ENCODE measurements at regions not wholly inside any gene's neighbourhood (a gene's known extent, or its start where the extent isn't known, plus 50 kb on each side); places are given as distances from the start of the nearest gene placed in this dataset.

DNA sequence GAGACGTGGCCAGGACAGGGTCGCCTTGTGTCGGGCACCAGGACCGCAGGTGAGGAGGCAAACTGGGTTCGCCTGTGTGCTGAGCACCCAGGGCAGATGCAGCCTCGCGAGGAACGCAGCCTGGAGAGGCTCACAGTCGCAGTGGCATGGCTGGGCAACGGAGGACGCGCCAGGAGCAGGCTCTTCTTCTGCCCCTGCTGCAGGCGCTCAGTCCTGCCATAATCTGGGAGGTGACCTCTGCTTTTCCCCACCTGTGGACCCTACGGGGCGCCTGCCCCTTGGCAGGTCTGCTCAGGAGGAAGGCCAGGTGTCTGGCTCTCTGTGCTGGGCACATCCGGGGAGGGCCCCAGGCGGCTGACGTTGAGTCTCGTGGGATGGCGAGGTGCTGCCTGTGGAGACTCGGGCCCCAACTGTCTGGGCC lies 1136.2 kb downstream of the BRD1 start:
- TF ChIP-seq, protein P1, sequence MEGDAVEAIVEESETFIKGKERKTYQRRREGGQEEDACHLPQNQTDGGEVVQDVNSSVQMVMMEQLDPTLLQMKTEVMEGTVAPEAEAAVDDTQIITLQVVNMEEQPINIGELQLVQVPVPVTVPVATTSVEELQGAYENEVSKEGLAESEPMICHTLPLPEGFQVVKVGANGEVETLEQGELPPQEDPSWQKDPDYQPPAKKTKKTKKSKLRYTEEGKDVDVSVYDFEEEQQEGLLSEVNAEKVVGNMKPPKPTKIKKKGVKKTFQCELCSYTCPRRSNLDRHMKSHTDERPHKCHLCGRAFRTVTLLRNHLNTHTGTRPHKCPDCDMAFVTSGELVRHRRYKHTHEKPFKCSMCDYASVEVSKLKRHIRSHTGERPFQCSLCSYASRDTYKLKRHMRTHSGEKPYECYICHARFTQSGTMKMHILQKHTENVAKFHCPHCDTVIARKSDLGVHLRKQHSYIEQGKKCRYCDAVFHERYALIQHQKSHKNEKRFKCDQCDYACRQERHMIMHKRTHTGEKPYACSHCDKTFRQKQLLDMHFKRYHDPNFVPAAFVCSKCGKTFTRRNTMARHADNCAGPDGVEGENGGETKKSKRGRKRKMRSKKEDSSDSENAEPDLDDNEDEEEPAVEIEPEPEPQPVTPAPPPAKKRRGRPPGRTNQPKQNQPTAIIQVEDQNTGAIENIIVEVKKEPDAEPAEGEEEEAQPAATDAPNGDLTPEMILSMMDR (IDR thresholded peaks at IDR 0.05) = no peak
- TF ChIP-seq EZH2 (IDR thresholded peaks at IDR 0.05; ENCODE audit: borderline replicate concordance, insufficient read depth, low read depth, low read length, poor library complexity, severe bottlenecking) = no peak
